GM20000 (cell line): ENCODE measurements at regions not wholly inside any gene's neighbourhood (a gene's known extent, or its start where the extent isn't known, plus 50 kb on each side); places are given as distances from the start of the nearest gene placed in this dataset.

Experiments
- DNase-seq: peaks from one replicate; pipeline ENCODE4 v3.0.0; 2012; ENCODE audit warnings: low spot score
- CTCF ChIP-seq: IDR thresholded peaks from 2 replicates; pipeline ENCODE4 v1.5.1; 2012; ENCODE audit warnings: mild to moderate bottlenecking, control low read depth; ENCODE audit errors: extremely low read depth, missing control alignments

GRCh38 chr13:105297839-105298238, 1237.6 kb downstream of the EFNB2 start:
- no peak for DNase-seq
- TF ChIP-seq CTCF, result no peak

GRCh38 chr13:105291987-105292386, 1243.5 kb downstream of the EFNB2 start:
- TF ChIP-seq CTCF, result no peak
- no peak for DNase-seq

GRCh38 chr13:105290596-105290995, 1244.9 kb downstream of the EFNB2 start:
- TF ChIP-seq CTCF, result no peak
- no peak for DNase-seq

- no peak for TF ChIP-seq CTCF
- DNase-seq, result no peak
These were observed 1249.9 kb downstream of the EFNB2 start for GRCh38 chr13:105285526-105285925.

- no peak for TF ChIP-seq CTCF
- no peak for DNase-seq
These were observed 1252.8 kb downstream of the EFNB2 start for GRCh38 chr13:105282406-105283285.

GRCh38 chr13:105278943-105279381, 1256.5 kb downstream of the EFNB2 start:
- no peak for DNase-seq

More at GRCh38 chr13:105278943-105279381, 1256.5 kb downstream of the EFNB2 start:
- TF ChIP-seq CTCF, result no peak
